ENCODE measurements at regions not wholly inside any gene's neighbourhood (a gene's known extent, or its start where the extent isn't known, plus 50 kb on each side); places are given as distances from the start of the nearest gene placed in this dataset.

GRCh38 chr3:6640907-6641306 lies 220.0 kb upstream of the GRM7 start:
- TF ChIP-seq POLR2A (IDR thresholded peaks at IDR 0.05) = no peak
- no peak for TF ChIP-seq CTCF (IDR thresholded peaks at IDR 0.05)
